Activated CD4-positive, CD25-positive, alpha-beta regulatory T cell treated with anti-CD3 and anti-CD28 coated beads, Interleukin-2, amount 50 U/mL, for 72 hours (primary cell): ENCODE measurements at regions not wholly inside any gene's neighbourhood (a gene's known extent, or its start where the extent isn't known, plus 50 kb on each side); places are given as distances from the start of the nearest gene placed in this dataset.

Experiments used
- DNase-seq: peaks from one replicate; pipeline ENCODE4 v3.0.0; 2021

- DNase-seq, result no peak
These were observed 664.4 kb downstream of the NYAP2 start for GRCh38 chr2:226063704-226064440.

- DNase-seq, result no peak
These were observed 660.6 kb downstream of the NYAP2 start for GRCh38 chr2:226059961-226060627.

- no peak for DNase-seq
These were observed 658.4 kb downstream of the NYAP2 start for GRCh38 chr2:226057914-226058313.

GRCh38 chr2:226057365-226057764 is 657.9 kb downstream of the NYAP2 start:
- DNase-seq, result no peak

- no peak for DNase-seq
These were observed 653.4 kb downstream of the NYAP2 start for GRCh38 chr2:226052772-226053416.

GRCh38 chr2:226050822-226051221 is 651.3 kb downstream of the NYAP2 start:
- DNase-seq, result no peak

- no peak for DNase-seq
These were observed 649.1 kb downstream of the NYAP2 start for GRCh38 chr2:226048611-226049010.

GRCh38 chr2:226045080-226045479 is 645.6 kb downstream of the NYAP2 start:
- DNase-seq, result no peak

- DNase-seq, result no peak
These were observed 640.9 kb downstream of the NYAP2 start for GRCh38 chr2:226040344-226040900.

- DNase-seq, result no peak
These were observed 638.0 kb downstream of the NYAP2 start for GRCh38 chr2:226037526-226037925.

GRCh38 chr2:226031647-226032501 is 632.4 kb downstream of the NYAP2 start:
- no peak for DNase-seq

GRCh38 chr2:226030788-226031646 is 631.5 kb downstream of the NYAP2 start:
- DNase-seq, result no peak

- DNase-seq, result no peak
These were observed 630.9 kb downstream of the NYAP2 start for GRCh38 chr2:226030369-226030768.

GRCh38 chr2:226023946-226024345 is 624.4 kb downstream of the NYAP2 start:
- no peak for DNase-seq

- no peak for DNase-seq
These were observed 623.9 kb downstream of the NYAP2 start for GRCh38 chr2:226023383-226023782.

- no peak for DNase-seq
These were observed 621.4 kb downstream of the NYAP2 start for GRCh38 chr2:226020956-226021355.

- no peak for DNase-seq
These were observed 620.7 kb downstream of the NYAP2 start for GRCh38 chr2:226020176-226020575.

GRCh38 chr2:226018641-226019040 is 619.1 kb downstream of the NYAP2 start:
- no peak for DNase-seq

GRCh38 chr2:226017537-226017936 is 618.0 kb downstream of the NYAP2 start:
- no peak for DNase-seq

GRCh38 chr2:226017107-226017506 is 617.6 kb downstream of the NYAP2 start:
- DNase-seq, result no peak

- DNase-seq, result no peak
These were observed 612.4 kb downstream of the NYAP2 start for GRCh38 chr2:226011716-226012450.
